HPDE6-E6E7 (cell line): ENCODE measurements at regions not wholly inside any gene's neighbourhood (a gene's known extent, or its start where the extent isn't known, plus 50 kb on each side); places are given as distances from the start of the nearest gene placed in this dataset.

ENCODE experiments used
- DNase-seq: peaks from one replicate; pipeline ENCODE4 v3.0.0; 2011; ENCODE audit warnings: missing footprints; ENCODE audit errors: extremely low spot score

DNA sequence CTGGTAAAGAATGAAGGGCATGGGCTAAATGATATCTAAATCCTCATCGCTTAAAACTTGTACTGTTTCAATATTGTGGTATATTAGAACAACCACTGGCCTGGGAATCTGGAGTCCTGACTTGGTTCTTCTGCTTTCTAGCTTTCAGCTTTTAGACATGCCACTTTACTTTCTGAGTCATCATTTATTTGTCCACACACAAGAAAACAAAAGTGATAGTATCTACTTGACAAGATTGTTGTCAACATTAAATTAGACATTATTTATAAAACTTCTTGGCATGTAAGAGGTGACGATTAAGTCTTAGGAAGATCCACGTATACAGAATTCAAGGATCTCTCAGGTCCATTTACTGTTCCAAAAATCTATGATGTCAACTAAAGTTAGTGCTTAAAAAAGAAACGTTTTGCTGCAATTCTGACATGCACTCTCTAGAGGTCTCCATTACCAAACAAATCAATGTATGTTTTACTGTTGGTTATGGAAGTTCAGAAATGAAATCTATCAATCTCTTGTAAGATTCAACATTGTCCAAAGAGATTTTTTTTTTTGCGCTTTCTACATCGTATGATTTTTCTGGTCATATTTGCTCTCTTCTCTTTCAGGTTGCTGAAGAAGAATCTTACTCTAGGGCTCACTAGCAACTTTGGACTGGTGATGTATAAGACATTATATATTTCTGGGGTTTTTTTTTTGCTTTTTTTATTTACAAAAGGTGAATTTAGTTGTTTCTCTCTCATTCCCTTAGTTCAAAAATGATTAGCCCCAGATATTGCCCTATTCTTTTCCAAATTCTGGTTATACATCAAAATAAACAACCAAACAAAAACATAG is 53.6 kb upstream of the DYNC1I1 start:
- no peak for DNase-seq

DNA sequence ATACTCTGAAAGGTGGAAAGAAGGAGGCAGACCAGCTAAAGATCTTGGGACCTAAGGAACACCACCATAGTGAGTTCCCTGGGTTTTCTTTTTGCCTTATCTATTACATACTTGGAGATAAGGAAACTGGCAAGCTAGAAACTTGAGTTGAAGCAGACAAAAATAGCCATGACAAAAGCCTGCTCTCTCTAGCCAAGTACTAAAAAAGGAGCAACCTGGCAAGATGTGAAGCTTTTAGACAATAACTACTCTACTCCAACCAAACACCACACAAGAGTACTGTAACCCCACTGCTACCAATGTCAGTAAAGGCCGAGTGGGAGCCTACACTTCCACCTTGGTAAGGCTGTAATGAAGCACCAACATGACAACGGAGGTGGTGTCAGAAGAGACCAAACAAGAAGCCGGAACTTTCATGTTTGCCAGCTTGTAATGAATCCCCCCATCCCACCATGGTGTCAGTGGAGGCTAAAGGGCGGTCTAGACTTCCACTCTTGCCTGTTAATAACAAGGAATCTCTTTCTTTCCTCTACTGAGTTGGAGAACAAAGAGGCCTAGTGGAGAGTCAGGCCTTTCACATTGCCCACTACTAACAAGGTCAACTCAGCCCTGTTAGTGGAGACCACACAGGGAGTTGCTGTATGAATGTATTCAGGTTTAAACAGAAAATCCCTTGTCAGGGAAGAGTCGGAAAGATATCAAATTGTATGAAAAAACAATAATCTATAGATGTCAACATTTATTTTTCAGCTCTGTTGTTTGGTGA is 55.8 kb upstream of the DYNC1I1 start:
- DNase-seq = no peak

DNA sequence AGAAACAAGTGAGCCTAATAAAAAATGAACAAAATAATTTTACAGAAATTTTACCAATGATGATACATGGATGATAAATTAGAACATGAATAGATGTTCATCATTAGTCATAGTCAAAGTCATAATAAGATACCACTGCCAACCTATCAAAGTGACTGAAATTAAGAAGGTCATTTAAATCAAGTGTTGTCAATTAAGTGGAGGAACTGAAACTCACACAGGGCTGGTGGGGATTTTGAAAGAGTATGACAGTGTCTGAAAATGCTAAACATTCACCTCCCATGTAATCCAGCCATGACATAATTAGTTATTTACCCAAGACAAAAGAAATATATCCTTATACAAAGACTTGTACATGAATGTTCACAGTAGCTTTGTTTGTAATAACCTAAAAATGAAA is 57.1 kb upstream of the DYNC1I1 start:
- DNase-seq = no peak

DNA sequence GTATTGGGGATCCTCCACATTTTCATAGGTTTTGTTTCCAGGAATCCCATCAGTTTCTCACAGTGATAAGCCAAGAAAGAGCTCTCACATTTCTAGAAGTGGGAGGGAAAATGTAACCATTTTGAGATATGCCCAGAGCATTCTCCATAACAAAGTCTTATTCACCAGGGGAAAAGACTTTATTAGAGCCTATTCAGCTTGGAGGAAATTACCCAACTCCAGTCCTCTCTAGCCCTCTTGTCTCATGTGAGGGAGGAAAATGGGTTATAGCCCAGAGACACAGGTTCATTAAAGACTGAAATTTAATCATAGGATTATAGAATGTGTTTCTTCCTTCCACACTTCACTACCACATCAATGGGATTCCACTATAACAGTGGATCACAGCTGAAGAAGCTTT is 61.6 kb upstream of the DYNC1I1 start:
- no peak for DNase-seq

DNA sequence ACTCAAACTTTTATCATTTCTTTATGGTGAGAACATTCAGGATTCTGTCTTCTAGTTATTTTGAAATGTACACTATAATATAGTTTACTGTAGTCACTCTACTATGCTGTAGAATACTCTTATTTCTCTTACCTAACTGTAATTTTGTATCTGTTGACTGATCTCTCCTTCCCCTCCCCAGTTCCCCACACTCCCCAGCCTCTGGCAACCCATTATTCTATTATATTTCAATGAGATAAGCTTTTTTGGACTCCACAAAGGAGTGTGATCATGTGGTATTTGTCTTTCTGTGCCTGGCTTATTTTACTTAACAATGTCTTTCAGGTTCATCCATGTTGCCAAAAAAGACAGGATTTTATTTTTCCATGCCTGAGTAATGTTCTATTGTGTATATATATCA is 71.4 kb upstream of the DYNC1I1 start:
- DNase-seq = no peak

GRCh38 chr7:95694334-95694733 is 78.0 kb upstream of the DYNC1I1 start:
- DNase-seq = no peak

GRCh38 chr7:95693551-95694333 is 78.6 kb upstream of the DYNC1I1 start:
- DNase-seq = no peak

DNA sequence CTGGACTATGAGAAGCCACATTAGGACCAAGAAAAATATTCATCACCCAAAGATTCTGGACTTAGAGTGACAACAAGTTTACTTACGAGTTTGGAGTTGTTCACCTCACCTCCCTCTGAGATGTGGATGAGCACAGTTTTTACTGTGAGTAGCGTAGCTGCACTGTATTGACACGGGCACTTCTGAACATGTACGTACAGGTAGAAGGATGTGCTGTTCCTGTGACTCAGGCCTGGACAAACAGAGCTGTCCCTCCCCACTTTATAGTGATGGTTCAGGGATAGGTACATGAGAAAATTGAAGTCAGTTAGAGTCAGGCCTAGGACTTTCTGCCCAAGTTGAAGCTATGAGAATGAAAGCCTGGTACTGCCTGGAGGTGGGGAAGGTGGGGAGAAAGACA is 80.9 kb upstream of the DYNC1I1 start:
- DNase-seq = peak; percentile 83

- DNase-seq = no peak
Measured at GRCh38 chr7:95690367-95690947, 81.9 kb upstream of the DYNC1I1 start.

GRCh38 chr7:95688931-95689495 is 83.3 kb upstream of the DYNC1I1 start:
- no peak for DNase-seq

DNA sequence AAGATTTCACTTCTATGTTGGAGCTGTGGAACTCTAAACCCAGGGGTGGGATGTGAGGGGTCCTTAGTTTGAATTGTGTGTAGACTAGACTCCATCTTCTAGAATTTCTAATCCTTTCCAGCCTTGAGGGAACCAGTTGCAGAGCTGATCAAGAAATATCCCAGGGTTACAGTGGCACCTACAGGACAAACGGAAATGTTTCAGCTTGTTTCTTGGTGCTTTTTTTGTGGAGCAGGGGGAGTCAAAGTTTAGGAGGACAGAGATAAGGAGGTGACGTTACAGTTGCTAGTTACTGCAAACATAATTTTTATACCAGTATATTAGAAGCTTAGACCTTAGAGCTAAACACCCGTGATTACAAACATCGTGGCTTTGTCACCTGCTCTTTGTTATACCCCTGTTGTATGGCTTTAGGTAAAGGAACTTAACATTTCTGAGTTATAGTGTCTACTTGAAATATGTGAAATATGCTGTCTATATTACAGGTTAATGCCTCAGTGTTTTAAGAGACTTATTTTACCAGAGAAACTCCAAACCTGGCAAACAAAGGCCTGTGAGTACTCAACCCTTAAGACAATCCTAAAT is 84.5 kb upstream of the DYNC1I1 start:
- DNase-seq = no peak

GRCh38 chr7:95686109-95686508 is 86.2 kb upstream of the DYNC1I1 start:
- peak; percentile 32 for DNase-seq

DNA sequence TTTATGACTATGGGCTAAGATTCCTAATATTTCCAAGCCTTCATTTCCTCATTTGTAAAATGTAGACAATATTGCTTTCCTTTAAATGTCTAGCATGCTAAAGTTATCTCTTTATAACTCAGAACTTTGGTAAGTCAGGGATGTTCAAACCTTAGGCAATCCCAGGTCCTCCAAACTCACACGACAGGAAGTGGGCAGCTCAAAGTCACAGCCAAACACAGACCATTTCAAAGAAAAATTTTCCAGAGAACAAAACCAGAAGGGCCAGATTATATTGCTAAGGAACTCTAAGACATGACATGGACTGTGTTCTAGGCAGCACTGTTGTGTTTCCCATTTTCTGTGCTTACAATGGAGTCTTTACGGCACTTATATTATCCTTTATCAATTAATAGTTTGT is 87.8 kb upstream of the DYNC1I1 start:
- no peak for DNase-seq

DNA sequence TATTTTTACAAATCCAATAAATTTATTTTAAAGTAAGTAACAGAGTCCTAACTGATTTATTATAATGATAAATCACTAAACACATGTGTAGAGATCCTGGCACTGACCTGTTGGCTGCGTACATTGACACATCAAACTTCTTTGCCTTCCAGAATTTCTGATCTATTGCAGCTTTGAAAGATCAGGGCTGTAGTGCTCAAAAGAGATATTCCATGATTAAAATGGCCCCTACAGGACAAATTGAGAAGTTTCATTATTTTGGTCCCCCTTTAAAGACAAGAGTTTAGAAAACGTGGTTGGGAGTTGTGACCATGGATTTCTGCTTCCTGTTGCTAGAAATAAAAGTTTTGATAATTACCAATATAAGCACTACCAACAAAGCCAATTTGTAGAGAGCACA is 87.7 kb upstream of the PDK4 start:
- DNase-seq = no peak

DNA sequence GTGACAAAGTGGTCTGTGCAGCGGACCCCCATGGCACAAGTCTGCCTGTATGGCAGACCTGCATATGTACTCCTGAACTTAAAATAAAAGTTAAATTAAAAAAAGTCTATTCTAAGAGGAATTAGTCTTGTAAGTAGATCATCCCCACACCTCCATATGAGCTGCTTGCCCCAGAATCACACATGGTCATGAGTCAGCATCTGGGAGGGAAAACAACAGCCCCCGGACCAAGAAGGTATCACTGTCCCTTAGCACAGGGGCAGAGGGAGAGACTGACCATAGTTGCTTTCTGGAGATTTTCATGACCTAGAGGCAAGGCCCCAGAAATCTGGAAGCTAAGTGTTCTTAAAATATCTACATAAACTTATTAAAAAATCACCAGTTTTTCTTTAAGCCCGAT is 86.6 kb upstream of the PDK4 start:
- DNase-seq = no peak

DNA sequence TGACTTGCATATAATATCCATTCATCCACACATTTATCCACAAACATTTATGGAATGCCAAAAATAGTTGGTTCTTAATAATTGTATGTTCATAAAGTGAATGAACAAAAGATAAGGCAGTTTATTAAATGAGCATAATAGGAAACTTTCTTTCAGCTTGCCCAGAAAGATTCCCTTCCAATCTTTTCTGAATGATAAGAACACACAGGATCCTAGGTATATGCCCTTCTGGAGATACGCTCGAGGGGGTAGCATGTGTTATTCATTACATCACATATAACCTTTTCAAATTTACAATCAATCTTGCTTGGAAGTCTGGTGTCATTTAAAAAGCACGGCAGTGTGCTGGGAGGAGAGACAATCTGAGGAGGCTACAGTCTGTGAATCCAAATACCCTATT is 80.4 kb upstream of the PDK4 start:
- no peak for DNase-seq

DNA sequence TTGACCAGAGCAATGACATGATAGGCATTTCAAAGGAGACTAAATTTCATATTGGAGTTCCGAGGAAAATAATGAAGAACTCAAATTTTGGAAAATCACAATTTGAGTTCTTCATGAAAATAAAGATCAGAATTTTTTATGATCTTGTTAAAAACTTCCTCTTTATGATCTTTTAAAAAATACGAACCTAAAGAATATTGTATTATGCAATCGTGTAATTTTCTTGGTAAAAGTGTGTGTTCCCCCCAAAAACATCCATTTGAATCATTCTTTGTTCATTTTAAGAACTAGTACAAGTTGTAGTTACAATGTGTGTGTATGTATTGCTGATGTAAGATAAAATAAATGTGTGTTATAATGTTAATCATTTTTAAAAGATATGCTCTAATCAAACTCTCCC is 79.3 kb upstream of the PDK4 start:
- no peak for DNase-seq

- no peak for DNase-seq
Measured at GRCh38 chr7:95675016-95675415, 78.7 kb upstream of the PDK4 start.

GRCh38 chr7:95674101-95674500 is 77.8 kb upstream of the PDK4 start:
- no peak for DNase-seq

GRCh38 chr7:95672434-95672833 is 76.1 kb upstream of the PDK4 start:
- no peak for DNase-seq

DNA sequence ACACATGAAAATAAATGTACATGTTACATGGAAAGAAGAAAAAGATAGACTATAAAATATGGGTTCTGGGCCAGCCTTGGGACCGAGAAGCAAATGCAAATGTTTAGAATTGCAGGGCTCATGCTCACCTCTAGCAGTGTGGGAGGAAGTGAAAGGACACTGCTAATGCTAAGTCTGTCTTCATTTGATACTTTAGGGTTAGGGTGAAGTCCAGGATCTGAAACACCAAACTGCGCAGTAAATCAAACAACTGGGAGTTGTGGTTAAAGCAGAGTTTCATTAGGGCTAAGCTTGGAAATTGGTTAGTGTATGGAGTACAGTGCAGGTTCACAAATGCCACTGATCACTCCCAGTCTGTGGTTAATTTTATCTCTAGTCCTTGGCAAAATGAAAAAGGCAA is 73.2 kb upstream of the PDK4 start:
- no peak for DNase-seq
